ENCODE measurements at regions not wholly inside any gene's neighbourhood (a gene's known extent, or its start where the extent isn't known, plus 50 kb on each side); places are given as distances from the start of the nearest gene placed in this dataset.

DNA sequence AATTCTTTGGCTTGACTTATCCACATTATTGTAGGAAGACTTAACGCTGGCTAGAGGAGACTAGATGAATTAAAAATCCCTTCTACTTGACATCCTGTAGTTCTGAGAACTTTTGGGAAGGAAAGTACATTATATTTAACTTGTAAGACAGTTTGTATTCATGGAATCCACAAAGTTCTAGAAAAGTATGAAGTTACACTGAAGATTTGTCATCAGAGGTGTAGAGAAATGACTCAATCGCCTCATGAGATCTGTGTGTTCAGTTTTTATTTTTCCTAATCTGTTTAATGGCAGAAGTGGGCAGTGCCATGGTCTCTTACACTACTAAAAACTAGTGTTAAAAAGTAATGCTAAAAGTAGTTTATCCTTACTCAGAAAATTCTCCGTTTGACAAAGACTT is 89.1 kb upstream of the SMIM30 start (continued):
- TF ChIP-seq, protein P1, sequence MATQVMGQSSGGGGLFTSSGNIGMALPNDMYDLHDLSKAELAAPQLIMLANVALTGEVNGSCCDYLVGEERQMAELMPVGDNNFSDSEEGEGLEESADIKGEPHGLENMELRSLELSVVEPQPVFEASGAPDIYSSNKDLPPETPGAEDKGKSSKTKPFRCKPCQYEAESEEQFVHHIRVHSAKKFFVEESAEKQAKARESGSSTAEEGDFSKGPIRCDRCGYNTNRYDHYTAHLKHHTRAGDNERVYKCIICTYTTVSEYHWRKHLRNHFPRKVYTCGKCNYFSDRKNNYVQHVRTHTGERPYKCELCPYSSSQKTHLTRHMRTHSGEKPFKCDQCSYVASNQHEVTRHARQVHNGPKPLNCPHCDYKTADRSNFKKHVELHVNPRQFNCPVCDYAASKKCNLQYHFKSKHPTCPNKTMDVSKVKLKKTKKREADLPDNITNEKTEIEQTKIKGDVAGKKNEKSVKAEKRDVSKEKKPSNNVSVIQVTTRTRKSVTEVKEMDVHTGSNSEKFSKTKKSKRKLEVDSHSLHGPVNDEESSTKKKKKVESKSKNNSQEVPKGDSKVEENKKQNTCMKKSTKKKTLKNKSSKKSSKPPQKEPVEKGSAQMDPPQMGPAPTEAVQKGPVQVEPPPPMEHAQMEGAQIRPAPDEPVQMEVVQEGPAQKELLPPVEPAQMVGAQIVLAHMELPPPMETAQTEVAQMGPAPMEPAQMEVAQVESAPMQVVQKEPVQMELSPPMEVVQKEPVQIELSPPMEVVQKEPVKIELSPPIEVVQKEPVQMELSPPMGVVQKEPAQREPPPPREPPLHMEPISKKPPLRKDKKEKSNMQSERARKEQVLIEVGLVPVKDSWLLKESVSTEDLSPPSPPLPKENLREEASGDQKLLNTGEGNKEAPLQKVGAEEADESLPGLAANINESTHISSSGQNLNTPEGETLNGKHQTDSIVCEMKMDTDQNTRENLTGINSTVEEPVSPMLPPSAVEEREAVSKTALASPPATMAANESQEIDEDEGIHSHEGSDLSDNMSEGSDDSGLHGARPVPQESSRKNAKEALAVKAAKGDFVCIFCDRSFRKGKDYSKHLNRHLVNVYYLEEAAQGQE (IDR thresholded peaks at IDR 0.05), result no peak
- TF ChIP-seq GABPA (IDR thresholded peaks at IDR 0.05 in 1 of 2, conservative IDR thresholded peaks at IDR 0.05 in 1 of 2) (no peak), EGR1 (IDR thresholded peaks at IDR 0.05; ENCODE audit: low read depth in 2 of 2) (no peak), SP1 (IDR thresholded peaks at IDR 0.05) (no peak), NR2F2 (IDR thresholded peaks at IDR 0.05) (no peak)

DNA sequence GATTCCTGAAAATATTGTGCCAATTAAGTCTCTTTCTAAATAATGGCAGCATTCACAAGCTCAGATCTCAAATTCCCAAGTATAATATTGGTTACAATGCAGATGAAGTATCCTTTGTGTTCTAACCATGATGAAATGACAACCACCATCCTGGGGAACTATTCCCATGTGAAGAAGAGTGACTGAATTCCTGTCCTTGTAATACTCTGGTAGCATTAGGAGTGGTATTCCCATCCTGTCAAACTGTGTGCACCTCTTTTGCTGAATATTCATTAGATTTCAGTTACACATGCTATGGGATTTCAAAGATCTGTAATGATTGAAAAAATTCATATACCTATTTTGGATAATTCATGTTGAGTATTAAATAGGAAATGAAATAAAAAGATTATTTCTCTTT is 86.1 kb upstream of the SMIM30 start:
- no peaks in the 10 kb centered on the region for H3K4me1 ChIP-seq (ENCODE audit: control insufficient read depth in 4 of 4, insufficient read depth in 4 of 4, low read length in 3 of 4)
- H3K4me3 ChIP-seq (ENCODE audit: low read depth in 1 of 3, low read length in 3 of 3), result no peak overlapping the region
- no peak overlapping the region for H3K9ac ChIP-seq (ENCODE audit: low read depth in 1 of 2, low read length in 2 of 2)
- DNase-seq (ENCODE audit: low spot score), result no peak
- no peak overlapping the region for H3K27ac ChIP-seq (ENCODE audit: low read depth in 1 of 2, low read length in 2 of 2)
- TF ChIP-seq SP1 (IDR thresholded peaks at IDR 0.05), result no peak
- TF ChIP-seq, protein P2, sequence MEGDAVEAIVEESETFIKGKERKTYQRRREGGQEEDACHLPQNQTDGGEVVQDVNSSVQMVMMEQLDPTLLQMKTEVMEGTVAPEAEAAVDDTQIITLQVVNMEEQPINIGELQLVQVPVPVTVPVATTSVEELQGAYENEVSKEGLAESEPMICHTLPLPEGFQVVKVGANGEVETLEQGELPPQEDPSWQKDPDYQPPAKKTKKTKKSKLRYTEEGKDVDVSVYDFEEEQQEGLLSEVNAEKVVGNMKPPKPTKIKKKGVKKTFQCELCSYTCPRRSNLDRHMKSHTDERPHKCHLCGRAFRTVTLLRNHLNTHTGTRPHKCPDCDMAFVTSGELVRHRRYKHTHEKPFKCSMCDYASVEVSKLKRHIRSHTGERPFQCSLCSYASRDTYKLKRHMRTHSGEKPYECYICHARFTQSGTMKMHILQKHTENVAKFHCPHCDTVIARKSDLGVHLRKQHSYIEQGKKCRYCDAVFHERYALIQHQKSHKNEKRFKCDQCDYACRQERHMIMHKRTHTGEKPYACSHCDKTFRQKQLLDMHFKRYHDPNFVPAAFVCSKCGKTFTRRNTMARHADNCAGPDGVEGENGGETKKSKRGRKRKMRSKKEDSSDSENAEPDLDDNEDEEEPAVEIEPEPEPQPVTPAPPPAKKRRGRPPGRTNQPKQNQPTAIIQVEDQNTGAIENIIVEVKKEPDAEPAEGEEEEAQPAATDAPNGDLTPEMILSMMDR (IDR thresholded peaks at IDR 0.05; ENCODE audit: low read depth, low read length, missing input control), result no peak
- TF ChIP-seq RAD21 (IDR thresholded peaks at IDR 0.05), result no peak
- TF ChIP-seq HNF4A (conservative IDR thresholded peaks at IDR 0.05), result no peak
- TF ChIP-seq, protein P1 (IDR thresholded peaks at IDR 0.05), result no peak
- TF ChIP-seq, protein P3, sequence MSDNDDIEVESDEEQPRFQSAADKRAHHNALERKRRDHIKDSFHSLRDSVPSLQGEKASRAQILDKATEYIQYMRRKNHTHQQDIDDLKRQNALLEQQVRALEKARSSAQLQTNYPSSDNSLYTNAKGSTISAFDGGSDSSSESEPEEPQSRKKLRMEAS (IDR thresholded peaks at IDR 0.05), result no peak
- TF ChIP-seq RXRA (IDR thresholded peaks at IDR 0.05), result no peak
- no peak for TF ChIP-seq YY1 (IDR thresholded peaks at IDR 0.05)
- TF ChIP-seq EGR1 (IDR thresholded peaks at IDR 0.05; ENCODE audit: low read depth in 2 of 2), result no peak
- no peak for TF ChIP-seq TAF1 (conservative IDR thresholded peaks at IDR 0.05)
- TF ChIP-seq, protein P4, sequence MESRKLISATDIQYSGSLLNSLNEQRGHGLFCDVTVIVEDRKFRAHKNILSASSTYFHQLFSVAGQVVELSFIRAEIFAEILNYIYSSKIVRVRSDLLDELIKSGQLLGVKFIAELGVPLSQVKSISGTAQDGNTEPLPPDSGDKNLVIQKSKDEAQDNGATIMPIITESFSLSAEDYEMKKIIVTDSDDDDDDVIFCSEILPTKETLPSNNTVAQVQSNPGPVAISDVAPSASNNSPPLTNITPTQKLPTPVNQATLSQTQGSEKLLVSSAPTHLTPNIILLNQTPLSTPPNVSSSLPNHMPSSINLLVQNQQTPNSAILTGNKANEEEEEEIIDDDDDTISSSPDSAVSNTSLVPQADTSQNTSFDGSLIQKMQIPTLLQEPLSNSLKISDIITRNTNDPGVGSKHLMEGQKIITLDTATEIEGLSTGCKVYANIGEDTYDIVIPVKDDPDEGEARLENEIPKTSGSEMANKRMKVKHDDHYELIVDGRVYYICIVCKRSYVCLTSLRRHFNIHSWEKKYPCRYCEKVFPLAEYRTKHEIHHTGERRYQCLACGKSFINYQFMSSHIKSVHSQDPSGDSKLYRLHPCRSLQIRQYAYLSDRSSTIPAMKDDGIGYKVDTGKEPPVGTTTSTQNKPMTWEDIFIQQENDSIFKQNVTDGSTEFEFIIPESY (IDR thresholded peaks at IDR 0.05), result no peak
- no peak for TF ChIP-seq JUND (IDR thresholded peaks at IDR 0.05)
- TF ChIP-seq FOXA2 (IDR thresholded peaks at IDR 0.05), result no peak
- H3K27me3 ChIP-seq (ENCODE audit: control insufficient read depth in 4 of 4, insufficient read depth in 4 of 4, low read length in 3 of 4), result peaks cover 0 to 6% (median 1%) of the 10 kb centered on the region in 4 donors
- no peaks in the 10 kb centered on the region for H3K36me3 ChIP-seq (ENCODE audit: control insufficient read depth in 4 of 4, insufficient read depth in 3 of 4, low read depth in 1 of 4, low read length in 3 of 4)
- no peaks in the 10 kb centered on the region for H3K9me3 ChIP-seq (ENCODE audit: control insufficient read depth in 4 of 4, low read length in 3 of 4)

Data from liver (tissue), 7 donors.